ENCODE measurements at regions not wholly inside any gene's neighbourhood (a gene's known extent, or its start where the extent isn't known, plus 50 kb on each side); places are given as distances from the start of the nearest gene placed in this dataset.

- no peak for DNase-seq (ENCODE audit: low read depth in 2 of 2)
These were observed 281.9 kb upstream of the ANKRD55 start for GRCh38 chr5:56515011-56515410.

DNA sequence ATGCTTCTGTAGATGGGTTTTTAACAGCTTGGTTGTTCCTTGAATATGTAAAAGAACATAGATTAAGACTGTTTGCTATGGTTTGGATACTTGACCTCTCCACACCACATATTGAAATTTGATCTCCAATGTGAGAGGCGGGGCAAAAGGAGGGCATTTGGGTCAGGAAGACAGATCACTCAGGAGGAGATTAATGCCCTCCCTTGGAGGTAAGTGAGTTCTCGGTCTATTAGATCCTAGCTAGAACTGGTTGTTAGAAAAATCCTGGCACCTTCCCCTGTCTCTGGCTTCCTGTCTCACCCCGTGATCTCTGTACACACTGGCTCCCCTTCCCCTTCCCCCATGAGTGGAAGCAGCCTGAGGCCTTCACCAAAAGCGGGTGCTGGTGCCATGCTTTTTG lies 281.1 kb upstream of the ANKRD55 start:
- no peak for DNase-seq (ENCODE audit: low read depth in 2 of 2)

- DNase-seq (ENCODE audit: low read depth in 2 of 2): no peak
These were observed 280.0 kb upstream of the ANKRD55 start for GRCh38 chr5:56513141-56513540.

GRCh38 chr5:56512313-56512996 lies 279.3 kb upstream of the ANKRD55 start:
- DNase-seq (ENCODE audit: low read depth in 2 of 2): no peak

DNA sequence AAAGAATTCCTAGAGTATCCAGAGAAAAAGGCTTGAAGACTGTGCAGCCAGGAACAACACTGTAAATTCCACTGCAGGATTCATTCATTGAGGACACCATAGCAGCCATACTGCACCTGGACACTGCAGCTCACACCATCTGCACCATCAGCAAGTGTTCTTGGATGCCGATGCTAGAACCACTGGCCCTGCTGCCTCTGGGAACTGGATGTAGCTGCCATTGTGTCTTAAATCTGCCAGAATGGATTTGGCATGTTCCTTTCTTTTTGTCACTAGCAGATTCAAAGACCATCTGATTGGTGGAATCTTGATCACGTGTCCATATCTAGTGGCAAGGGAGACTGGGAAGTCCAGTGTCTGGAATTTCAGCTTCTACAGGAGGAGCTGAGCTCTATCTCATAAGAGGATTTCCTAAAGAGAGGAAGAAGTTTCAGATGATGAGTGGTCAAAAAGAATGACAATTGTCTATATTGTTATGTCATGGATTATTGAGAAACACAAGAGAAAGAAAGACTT lies 278.3 kb upstream of the ANKRD55 start:
- no peak for DNase-seq (ENCODE audit: low read depth in 2 of 2)

- no peak for DNase-seq (ENCODE audit: low read depth in 2 of 2)
These were observed 275.1 kb upstream of the ANKRD55 start for GRCh38 chr5:56508249-56508648.

- DNase-seq (ENCODE audit: low read depth in 2 of 2): no peak
These were observed 274.3 kb upstream of the ANKRD55 start for GRCh38 chr5:56507351-56507930.

- no peak for DNase-seq (ENCODE audit: low read depth in 2 of 2)
These were observed 273.3 kb upstream of the ANKRD55 start for GRCh38 chr5:56506211-56506965.

DNA sequence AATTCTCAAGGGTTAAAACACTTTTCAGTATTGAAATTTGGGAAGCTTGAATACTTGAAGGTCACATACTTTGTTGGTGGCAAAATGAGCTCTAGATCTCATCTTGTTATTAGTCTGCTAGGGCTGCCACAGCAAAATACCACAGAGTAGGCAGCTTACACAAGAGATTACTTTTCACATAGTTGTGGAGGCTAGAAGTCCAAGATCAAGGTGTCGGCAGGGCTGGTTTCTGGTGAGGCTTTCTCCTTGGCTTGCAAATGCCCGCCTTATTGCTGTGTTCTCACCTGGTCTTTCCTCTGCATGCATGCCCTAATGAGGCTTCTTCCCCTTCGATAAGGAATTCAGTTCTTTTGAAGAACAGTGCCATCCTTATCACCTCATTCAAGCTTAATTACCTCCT lies 270.8 kb upstream of the ANKRD55 start:
- DNase-seq (ENCODE audit: low read depth in 2 of 2): no peak

GRCh38 chr5:56501781-56502557 lies 268.8 kb upstream of the ANKRD55 start:
- DNase-seq (ENCODE audit: low read depth in 2 of 2): no peak

- no peak for DNase-seq (ENCODE audit: low read depth in 2 of 2)
These were observed 266.8 kb upstream of the ANKRD55 start for GRCh38 chr5:56499901-56500300.

DNA sequence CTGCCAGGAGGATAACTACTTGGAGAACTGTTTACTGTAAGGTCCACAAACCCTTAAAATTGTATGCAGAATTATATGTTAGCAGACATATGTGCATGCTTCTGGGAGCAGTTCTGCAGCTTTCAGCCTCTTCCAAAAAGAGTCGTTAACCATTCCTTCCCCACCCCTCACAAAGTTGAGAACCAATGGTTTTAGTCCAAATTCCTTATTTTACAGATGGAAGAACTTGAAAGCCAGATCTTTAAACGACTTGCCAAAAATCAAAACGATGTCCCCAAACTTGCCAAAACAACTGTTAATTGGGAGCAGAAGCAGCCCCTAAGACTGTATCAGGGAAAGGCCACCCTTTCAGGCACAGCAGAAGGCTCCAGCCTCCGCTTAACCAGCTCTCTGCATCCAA lies 266.4 kb upstream of the ANKRD55 start:
- no peak for DNase-seq (ENCODE audit: low read depth in 2 of 2)

- DNase-seq (ENCODE audit: low read depth in 2 of 2): no peak
These were observed 265.7 kb upstream of the ANKRD55 start for GRCh38 chr5:56498759-56499395.

GRCh38 chr5:56496581-56497063 lies 263.5 kb upstream of the ANKRD55 start:
- no peak for DNase-seq (ENCODE audit: low read depth in 2 of 2)

DNA sequence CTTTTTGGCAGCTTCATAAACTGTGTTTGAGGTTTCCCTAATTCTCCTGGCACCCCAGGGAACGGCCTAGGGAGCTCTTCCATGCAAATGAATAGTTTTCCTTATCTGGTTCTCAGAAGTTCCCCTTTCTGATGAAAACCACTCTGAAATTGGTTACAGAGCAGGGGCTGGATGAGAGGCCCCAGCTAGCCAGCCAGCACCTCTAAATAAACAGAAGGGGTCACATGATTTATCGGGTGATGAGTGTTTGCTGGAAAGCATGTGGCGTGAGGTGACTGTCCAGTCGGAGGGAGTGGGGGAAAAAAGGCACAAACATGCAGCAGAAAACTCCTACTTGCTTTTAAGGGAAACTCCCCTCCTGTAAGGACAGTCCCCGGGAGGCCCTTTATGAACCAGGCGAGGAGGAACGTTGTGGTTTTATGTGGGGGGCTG lies 261.2 kb upstream of the ANKRD55 start:
- DNase-seq (ENCODE audit: low read depth in 2 of 2): no peak

DNA sequence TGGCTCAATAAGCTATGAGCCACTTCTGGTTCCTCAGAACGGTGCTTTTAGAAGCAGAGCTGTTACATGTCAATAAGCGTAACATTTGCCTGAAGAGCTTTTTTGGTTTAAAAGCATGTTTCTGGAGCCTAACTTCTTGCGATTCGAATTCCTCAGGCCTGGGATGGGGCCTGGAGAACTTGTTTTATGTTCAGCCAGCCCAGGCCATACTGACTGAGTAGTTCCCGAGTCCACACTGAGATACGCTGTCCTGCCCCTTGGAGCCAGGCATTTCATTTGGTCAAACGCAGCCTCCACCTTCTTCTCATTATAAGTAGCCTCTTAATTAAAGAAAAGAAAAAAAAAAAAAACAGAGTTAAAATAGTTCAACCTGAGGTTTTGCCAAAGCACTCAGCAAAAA lies 260.6 kb upstream of the ANKRD55 start:
- DNase-seq (ENCODE audit: low read depth in 2 of 2): no peak

- DNase-seq (ENCODE audit: low read depth in 2 of 2): no peak
These were observed 260.2 kb upstream of the ANKRD55 start for GRCh38 chr5:56493308-56493707.

DNA sequence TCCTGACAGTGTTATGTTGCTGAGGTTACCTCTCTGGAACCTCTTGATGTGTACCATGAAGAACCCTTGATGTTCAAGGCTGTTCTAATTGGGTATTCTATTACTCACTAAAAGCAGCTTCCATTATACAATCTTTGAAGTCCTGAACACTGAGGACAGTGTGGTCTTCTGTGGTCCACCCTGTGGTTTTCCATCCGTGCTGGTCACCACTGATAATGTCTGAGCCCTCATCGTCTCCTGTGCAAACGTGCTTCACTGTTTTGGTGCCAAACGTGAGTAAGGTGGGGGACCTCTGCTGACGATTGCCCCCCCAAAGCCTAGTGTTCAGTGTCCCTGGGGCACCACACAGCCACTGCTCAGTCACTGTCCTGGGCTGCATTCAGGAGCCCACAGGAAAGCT lies 259.7 kb upstream of the ANKRD55 start:
- DNase-seq (ENCODE audit: low read depth in 2 of 2): no peak

- DNase-seq (ENCODE audit: low read depth in 2 of 2): no peak
These were observed 257.9 kb upstream of the ANKRD55 start for GRCh38 chr5:56490971-56491468.

GRCh38 chr5:56489272-56489671 lies 256.1 kb upstream of the ANKRD55 start:
- no peak for DNase-seq (ENCODE audit: low read depth in 2 of 2)

DNA sequence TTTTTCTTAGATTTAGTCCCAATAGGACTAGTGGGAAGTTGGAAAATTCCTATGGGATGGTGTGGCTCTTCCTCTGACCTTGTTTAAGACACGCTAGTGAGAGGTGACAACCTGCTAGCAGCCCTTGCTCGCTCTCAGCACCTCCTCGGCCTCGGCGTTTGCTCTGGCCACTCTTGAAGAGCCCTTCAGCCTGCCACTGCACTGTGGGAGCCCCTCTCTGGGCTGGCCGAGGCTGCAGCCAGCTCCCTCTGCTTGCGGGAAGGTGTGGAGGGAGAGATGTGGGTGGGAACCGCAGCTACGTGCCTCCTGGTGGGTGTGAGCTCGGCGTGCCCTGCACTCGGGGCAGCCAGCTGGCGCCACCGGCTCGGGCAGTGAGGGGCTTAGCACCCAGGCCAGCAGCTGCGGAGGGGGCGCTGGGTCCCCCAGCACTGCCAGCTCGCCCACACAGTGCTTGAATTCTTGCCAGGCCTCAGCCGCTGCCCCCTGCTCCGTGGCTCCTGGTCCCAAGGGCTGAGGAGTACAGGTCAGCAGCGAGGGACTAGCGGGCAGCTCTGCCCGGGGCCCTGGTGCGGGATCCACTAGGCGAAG lies 254.5 kb upstream of the ANKRD55 start:
- no peak for DNase-seq (ENCODE audit: low read depth in 2 of 2)
